ENCODE measurements at regions not wholly inside any gene's neighbourhood (a gene's known extent, or its start where the extent isn't known, plus 50 kb on each side); places are given as distances from the start of the nearest gene placed in this dataset.

- DNase-seq, result no peak
Measured at GRCh38 chr3:45277636-45278035, 51.5 kb upstream of the TMEM158 start.

DNA sequence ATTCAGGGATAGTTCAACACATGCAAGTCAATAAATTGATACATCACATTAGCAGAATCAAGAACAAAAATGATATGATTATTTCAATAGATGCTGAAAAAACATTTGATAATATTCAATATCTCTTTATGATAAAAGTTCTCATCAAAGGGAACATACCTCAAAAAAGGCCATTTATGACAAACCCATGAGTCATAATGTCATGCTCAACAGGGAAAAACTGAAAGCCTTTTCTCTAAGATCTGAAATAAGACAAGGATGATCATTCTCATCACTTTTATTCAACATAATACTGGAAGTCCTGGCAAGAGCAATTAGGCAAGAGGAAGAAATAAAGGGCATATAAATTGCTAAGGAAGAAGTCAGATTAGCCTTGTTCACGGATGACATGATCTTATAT, 54.1 kb upstream of the TMEM158 start:
- no peak for DNase-seq

DNA sequence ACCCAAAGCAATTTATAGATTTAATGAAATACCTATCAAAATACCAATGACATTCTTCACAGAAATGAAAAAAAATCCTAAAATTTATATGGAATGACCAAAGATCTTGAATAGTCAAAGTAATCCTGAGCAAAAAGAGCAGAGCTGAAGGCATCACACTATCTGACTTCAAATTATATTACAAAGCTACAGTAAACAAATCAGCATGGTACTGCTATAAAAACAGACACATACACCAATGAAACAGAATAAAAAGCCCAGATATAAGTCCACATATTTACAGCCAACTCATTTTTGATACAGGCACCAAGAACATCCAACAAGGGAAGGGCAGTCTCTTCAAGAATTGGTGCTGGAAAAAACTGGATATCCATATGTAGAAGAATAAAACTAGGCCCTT, 54.9 kb upstream of the TMEM158 start:
- DNase-seq, result no peak

- DNase-seq, result no peak
Measured at GRCh38 chr3:45283471-45283870, 57.4 kb upstream of the TMEM158 start.

- DNase-seq, result no peak
Measured at GRCh38 chr3:45297331-45297730, 71.2 kb upstream of the TMEM158 start.

- no peak for DNase-seq
Measured at GRCh38 chr3:45302470-45302869, 76.4 kb upstream of the TMEM158 start.

- no peak for DNase-seq
Measured at GRCh38 chr3:45306406-45307008, 80.4 kb upstream of the TMEM158 start.

DNA sequence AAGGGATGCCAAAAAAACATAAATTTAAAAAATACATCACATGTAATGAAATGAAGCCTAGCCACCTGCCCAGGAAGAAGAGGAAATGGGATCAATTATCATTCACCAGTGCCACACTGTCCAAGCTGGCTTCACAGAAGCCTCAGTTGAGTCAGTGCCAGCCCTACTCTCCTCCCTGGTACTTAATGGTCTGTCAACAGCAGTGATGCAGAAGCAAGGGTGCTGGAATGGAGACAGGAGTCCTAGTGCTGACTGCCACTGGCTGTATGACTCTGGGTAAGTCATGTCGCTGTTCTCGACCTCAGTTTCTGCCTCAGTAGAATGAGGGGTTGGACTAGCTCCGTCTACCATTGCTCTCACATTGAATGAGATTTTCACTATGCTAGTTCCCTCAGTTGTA, 78.5 kb upstream of the LARS2 start:
- no peak for DNase-seq

- DNase-seq, result no peak
Measured at GRCh38 chr3:45311327-45311726, 77.0 kb upstream of the LARS2 start.

GRCh38 chr3:45311953-45312801, 76.2 kb upstream of the LARS2 start:
- DNase-seq, result no peak

DNA sequence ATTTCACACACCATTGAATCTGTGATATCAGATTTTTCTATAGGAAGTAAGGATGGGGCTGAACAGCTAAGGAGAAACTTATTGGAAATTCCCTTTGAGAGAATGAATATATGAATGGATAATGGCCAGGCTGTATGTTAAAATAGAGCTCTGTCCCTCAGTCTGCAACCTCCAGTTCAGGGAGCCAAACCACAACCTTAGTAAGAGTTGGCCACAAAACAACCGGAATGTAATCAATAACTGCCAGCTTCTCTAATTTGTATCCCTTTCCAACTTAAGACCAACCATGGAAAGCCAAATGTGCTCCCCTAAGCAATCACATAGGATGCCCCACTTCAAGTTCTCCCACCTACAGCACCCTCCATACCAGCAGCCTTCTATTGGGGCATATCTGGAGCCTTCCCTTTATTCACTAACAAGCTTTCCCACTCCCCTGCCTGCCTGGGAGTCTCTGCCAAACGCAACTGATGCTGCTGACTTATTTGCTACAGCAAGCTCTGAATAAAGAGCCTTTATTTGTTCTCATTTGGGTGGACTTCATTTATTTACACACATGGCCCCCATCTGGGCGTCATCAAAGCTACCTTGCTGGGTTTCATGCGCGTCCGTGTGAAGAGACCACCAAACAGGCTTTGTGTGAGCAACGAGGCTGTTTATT, 75.4 kb upstream of the LARS2 start:
- no peak for DNase-seq

DNA sequence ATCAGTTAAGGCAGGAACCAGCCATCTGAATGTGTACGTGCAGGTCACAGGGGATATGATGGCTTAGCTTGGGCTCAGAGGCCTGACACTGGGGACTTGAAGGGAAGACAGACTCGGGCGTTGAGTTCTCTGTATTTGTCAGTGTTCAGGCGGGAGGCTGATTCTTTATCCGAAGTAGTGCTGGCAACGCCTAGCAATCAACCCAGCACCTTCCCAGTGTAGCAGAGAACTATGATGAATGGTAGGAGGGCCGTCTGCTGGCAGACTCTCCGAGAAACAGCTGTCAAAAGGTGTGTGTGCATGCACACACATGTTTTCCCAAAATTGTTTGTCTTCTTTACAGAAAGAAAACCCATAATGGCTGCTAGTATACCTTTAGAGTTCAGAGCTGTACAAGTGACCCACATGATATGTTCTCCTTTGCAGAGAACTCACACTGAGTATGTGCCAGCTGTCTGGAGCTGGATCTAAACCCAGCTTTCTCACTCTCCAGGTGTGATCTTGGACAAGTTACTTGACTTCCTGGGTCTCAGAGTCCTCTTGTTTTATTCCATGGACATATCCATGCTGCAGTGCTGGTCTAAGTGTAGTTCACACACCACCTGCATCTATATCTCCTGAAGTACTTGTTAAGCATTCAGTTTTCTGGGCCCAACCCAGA, 74.5 kb upstream of the LARS2 start:
- DNase-seq, result no peak

- no peak for DNase-seq
Measured at GRCh38 chr3:45317710-45318109, 70.7 kb upstream of the LARS2 start.

GRCh38 chr3:45318689-45319088, 69.7 kb upstream of the LARS2 start:
- DNase-seq, result no peak

- no peak for DNase-seq
Measured at GRCh38 chr3:45319231-45319995, 69.0 kb upstream of the LARS2 start.

DNA sequence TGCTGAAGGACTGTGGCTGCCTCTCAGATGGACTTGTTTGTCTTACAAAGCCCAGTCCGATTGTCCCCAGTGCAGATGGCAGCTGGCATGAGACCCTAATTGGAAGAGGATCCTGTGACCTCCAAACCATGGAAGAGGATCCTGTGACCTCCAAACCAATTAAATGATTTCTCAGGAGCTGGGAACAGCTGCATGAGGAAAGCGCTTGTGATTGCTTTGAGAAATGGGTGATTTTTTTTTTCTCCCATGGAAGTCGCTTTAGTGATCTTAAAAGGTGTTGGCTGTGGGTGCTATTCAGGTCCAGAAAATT, 68.4 kb upstream of the LARS2 start:
- no peak for DNase-seq

GRCh38 chr3:45320986-45321385, 67.4 kb upstream of the LARS2 start:
- no peak for DNase-seq

DNA sequence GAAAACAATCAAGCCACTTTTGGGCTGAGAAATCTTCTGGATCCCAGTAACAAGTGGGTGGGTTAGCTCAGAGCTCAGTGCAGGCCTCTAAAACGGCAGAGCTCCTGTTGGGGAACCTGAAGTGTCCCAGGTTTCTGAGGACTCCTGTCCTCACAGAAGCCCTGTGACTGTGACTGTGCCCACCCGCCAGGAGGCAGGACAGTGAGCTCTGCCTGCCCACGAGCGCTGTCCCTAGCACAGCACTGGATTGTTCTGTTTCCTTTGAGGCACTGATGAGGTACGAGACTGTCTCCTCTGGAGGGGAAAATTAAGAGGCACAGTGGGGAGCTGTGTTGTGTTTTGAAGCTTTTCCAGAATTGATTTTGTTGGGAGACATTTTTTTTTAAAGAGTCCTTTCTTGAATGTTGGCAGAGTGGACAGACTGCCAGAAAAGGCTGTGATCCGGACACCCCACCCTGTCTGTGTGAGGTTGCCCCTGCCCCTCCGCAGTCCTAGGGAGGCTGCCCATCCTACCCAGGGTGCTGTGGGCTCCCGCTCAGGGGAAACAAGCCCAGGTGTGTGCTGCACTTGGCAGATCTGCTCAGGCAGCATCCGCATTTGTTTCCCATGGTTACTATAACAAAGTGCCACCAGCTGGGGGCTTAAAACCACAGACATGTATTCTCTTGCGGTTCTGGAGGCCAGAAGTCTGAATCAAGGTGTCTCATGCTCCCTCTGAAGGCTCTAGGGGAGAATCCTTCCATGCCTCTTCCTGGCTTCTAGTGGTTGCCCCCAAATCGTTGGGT, 66.6 kb upstream of the LARS2 start:
- no peak for DNase-seq

DNA sequence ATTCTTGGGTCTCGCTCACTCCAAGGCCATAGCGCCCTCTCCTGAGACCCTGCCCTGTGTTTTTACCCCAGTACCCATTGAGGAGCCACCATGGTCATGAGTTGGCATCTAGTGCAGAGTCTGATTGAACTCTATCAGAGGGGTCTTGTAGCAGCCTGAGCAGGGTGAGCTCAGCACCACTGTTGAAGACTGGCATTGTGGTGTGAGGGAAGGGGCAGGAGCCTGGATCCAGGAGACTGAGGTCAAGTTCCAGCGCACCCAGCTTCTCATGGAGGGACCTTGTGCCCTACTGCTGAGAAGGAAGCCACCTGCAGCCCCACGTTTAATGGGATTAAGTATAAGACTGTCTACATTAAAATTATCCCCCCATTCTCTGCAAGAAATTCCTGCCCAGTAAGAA, 65.8 kb upstream of the LARS2 start:
- no peak for DNase-seq

DNA sequence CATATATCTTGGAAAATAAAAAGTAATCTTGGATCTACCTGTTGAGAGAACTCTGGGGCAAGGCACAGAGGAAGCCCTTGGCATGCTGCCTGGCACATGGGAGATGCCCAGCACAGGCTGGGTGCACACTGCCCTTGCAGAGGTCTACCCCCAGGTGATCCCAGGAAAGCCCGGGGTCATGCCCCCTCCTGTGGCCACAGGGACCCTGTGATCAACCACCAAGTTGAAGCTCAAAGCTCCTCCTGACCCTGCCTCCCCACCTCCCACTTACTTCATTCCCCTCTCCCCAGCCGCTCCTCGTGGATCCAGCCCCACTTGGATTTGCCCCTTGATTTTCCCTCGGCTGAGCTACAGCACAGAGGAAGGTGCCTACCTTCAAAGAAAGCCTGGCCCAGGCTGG, 62.7 kb upstream of the LARS2 start:
- no peak for DNase-seq

Measured in amygdala (tissue), 56 donors.